ENCODE measurements at regions not wholly inside any gene's neighbourhood (a gene's known extent, or its start where the extent isn't known, plus 50 kb on each side); places are given as distances from the start of the nearest gene placed in this dataset.
A peak's percentile ranks its signal among the peaks of the same experiment; 100 is the strongest.
"Not testable (repeated sequence)": the region's sequence is repeated elsewhere in the genome, so short reads cannot be mapped to it uniquely, and the experiment has no call there.

DNA sequence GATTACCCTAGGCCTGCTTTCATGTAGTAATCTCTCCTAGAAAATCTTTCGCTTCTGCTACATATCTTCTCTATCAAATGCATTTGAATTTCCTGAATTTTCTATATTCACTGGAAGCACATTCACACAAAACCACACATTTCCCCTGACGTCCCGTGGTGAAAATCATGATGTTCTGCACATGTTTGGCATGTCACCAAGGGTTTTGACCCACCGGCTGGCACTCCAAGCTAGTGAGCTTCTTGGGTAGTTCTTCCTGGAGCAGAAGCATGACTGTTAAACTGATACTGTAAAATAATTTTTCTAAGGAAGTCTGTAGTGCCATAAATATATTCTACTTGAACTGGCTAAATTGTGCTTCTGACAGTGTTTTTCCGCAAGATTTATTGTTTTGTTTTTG is 510.1 kb upstream of the SLC8A1 start:
- DNase-seq: no peak

DNA sequence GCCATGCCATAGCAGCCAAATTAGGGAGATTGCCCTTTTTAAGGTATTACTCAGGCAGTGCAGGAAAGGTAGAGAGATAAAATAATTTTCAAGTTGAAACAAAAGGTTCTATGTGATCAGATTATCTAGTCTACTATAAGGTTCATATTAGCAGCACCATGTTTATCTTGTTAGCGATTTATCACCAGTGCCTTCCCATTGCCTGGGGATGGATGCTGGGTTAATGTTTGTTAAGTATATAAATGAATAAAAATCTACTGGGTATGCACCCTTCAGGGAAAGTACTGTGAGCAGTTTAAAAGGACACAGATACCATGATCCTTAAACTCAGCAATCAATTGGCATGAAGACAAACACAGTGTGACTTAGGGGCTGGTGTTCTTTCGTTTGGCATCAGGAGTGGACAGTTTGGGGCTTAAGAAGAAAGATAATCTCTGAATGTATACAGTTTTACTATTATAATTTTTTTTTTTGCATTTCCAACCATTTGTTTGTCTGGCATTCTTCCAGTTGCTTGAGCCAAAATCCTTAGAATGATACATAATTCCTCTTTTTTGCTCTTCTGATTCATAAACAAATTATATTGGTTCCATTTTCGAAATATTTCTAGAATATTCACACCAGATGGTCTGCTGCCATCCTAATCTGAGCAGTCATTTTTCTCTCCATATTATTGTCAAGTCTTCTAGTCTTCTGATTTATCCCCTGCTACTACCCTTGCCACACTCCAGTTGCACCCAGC is 512.8 kb upstream of the SLC8A1 start:
- no peak for DNase-seq

DNA sequence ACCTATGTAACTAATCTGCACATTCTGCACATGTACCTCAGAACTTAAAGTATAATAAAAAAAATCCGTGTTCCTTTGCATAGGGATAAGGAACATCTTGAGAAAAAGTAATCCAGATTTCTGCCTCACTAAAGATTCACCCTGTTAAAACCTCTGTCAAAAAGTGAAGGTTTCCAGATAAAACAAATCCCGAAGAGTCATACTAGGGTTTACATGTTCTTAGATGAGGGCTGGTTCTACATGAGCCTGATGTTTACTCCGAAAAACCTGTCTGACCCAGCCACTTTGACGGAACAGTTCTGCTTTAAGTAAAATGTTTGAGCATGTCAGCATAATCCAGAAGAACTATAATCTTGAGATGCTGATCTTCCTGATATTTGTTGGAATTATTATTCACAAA is 515.6 kb upstream of the SLC8A1 start:
- no peak for DNase-seq

DNA sequence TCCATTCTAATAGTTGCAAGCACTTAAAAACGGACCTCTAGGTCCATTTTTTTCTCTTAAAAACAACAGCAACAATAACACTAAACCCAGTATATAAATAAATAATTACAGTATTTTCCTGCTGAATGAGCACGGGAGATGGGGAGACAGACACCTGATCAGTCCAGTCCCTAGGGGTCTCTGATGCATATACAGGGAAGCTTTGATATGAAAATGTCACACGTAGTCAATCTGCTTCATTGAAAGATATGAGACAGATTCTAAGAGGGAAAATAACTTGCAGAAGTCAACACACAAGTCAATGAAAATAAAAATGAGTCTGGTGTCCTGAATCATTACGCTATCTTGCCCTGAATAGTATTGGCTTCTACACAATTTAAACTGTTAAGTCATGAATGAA is 523.3 kb upstream of the SLC8A1 start:
- DNase-seq: no peak

DNA sequence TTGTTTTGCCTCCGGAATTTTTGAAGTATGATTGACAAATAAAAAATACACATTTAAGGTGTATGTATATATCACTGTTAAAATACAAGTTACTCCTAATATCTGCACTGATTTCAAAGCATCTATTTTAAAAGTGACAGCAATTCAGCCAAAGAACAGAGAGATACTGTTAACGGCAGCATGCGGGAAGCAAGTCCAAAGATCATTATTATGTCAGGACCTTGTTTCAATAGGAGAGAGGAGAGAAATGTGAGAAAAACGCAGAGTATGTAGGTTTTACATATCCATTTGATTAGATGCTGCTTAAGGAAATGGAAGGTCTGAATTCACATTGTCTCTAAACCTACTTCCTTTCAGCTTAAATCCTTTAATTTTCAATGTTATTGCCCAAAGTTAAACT is 545.5 kb upstream of the SLC8A1 start:
- DNase-seq: no peak

DNA sequence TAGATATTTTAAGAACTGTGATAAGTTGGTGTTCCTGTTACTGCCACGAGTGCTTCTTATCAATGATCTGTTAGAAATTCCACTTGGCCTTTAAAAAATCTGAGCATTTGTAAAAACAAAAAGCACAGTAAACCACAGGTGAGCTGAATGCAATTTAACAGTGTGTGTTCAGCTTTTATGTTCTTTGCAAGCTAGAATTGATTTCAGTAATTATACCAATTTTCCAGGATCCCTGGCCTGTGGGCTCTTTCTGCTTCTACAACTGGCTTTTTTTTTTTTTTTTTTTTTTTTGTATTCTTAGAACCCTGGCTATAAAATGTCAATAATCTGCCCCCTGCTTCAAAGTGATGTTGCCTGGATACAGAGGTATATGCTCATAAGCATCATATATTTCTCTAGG is 548.5 kb upstream of the SLC8A1 start:
- no peak for DNase-seq

DNA sequence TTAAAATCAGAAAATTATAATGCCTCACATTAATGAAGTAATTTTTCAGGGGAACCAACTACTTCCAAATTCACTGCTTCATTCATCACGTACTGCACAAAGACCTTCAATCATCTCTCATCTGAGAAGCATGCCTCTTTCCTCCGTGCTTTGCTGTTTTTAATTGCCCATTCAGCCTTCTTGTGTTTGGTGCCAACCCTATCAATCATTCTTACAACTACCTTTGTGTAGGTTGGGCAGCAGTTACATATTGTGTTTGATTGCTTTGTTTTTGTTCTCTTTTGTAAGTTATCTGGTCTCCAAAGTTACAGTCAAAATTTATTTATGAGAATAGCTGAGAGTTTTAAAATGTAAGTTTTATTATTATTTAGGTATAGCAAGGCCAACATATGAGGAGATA is 549.0 kb upstream of the SLC8A1 start:
- DNase-seq: no peak

DNA sequence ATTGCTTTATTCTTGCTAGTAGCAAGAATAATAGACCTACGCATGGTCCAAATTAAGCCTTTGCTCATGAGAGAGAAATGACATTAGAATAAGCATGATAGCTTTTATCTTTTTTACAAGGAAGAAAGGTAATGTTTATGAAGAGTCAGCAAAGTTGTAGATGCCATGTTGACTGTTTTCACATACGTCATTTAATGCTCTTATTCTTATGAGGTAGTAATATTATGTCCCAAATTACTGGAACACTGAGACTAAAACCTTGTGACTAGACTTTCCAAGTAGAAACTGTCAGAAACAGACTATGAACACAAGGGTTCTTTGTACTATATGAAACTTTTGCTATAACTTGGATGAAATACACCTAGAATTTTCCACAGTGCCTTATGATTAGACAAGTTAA is 552.8 kb upstream of the SLC8A1 start:
- no peak for DNase-seq

DNA sequence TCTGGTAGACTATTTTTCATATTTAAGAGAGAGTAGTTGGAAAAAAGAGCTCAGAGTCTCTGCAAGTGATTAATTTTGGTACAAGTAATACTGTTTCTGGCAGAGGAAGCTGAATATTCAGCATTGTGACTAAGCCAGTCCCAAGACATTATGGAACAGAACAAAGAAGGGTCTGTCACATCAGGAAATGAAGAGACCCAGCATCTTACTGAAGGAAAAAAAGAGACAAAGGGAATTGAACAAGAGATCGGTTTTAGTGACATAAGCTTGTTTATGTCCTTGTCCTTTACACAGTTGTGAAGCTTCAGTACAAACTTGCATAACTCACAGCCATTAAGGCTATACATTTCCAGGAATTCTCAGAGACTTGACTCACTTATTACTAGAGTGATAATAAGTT is 568.5 kb upstream of the SLC8A1 start:
- DNase-seq: no peak

DNA sequence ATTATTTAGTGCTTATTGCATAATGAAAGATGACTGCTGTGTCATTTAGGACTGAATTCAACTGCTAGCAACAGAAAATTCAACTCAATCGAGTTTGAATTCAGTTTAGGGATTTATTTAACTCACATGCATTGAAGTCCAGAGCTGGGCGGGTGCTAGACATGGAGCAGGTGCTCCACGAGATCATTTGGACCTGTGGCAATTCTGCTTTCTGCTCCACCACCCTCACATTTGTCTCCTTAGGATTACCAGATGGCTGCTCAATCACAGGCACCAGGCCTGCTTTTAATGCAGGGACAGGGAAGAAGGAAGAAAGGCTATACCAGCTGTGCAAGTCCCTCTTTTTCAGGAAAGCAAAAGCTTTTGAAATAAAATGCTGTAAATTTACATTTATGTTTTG is 572.9 kb upstream of the SLC8A1 start:
- no peak for DNase-seq

DNA sequence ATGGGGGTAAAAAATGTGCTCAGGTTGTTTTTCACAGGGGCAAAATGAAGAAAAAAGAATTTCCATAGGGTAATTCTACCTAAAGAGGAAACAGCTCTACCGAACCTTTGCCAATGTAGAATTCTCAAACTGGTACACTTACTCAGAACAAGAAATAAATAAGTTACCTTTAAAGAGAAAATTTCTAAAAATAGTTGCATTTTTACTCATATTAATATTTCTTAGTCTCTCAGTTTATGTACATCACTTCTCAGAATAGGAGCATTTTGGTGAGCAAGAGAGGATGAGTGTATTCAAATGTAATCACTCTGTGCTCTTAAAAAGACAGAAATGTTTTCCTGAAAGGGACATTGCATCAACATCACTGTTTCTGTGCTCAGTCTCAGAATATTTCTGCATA is 574.7 kb upstream of the SLC8A1 start:
- no peak for DNase-seq

DNA sequence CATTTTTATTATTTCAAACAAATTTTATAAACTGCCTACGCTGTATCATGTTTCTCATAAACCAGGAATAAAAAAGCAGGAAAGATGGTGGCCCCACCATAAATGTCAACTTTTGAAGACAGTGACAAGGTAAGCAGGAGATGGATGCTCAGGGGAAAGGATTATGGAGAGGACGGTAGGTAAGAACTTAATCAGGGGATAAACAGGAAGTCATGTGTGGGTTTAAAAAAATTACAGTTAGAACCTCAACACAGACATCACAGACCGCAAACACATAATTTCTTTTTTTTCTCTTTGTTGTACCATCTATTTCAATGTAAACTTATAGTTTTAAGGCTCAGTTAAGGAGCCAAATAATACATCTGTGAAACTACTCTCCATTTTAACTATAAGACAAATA is 575.2 kb upstream of the SLC8A1 start:
- no peak for DNase-seq

DNA sequence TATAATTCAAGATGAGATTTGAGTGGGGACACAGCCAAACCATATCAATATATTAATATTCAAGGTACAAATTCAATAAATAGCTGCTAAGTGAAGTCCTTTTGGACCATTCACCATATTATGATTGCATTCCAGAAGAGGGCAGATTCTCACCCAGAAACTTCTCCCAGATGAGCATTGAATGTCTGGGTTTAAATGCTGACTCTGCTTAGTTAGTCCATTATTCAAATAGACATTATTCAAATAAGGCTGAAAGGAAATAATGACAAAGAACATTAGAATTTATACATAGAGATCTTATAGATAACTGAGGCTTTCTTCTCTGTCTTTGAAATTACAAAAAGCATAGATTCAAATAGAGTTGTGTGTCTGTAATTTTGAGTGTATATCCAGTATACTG is 579.4 kb upstream of the SLC8A1 start:
- DNase-seq: no peak

DNA sequence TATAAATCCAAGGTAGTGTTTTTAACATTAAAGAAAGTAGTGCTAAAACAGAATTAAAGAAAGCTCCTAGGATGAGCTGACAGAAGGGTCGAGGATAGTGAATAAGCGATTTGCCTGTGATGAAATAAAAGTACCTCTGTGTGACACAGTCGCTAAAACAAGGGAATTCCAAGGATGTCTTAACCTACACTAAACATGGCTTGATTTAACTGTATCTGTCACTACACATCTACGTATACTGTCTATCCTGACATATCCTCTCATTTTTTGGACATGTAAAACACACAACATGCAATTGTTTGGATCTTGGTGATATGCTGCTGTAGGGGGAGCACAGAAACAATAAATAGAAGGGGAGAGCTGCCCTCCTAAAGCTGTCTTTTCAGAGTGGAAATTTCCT is 580.8 kb upstream of the SLC8A1 start:
- no peak for DNase-seq

DNA sequence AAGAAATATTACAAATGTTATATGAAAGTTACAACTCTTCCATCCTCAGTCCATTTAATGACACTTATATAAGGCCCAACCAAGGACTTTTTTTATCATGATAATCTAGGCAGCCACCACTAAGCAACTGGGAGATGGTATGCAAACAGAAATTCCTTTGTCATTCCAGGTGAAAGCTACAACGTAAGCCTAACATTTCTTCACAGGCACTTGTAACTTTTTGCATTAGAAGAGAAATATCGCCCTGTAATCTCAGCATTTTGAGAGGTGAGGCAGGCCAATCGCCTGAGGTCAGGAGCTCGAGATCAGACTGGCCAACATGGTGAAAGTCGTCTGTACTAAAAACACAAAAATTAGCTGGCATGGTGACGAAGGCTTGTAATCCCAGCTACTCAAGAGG is 581.2 kb upstream of the SLC8A1 start:
- DNase-seq: no peak

DNA sequence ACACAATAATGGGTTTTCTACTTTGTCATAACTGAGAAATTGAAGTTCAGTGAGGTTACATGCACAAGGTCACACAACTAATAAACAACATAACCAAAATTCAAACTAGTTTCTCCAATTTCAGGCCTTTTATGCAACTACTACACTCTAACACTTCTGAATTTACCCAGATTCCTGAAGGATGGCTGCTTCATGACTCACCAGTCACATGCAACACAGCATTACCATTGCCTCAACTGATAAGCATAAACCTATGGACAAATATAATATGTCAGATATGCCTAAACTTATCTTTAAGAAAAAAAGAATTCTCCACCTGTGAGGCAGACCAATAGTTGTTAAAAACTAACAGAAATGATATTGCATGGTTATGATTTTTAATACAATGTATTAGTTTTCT is 586.5 kb upstream of the SLC8A1 start:
- no peak for DNase-seq

DNA sequence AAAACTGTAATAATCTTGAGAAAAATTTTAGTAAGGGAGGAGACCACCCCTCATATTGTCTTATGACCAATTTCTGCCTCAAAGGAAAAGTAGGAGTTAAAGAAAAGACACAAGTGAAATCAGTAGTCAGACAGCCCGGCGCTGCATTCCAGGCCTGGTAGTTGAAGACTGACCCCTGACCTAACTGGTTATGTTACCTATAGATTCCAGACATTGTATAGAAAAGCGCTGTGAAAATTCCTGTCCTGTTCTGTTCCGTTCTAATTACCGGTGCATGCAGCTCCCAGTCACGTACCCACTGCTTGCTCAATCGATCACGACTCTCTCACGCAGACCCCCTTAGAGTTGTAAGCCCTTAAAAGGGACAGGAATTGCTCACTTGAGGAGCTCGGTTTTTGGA is 587.9 kb upstream of the SLC8A1 start:
- DNase-seq: not testable (repeated sequence)

DNA sequence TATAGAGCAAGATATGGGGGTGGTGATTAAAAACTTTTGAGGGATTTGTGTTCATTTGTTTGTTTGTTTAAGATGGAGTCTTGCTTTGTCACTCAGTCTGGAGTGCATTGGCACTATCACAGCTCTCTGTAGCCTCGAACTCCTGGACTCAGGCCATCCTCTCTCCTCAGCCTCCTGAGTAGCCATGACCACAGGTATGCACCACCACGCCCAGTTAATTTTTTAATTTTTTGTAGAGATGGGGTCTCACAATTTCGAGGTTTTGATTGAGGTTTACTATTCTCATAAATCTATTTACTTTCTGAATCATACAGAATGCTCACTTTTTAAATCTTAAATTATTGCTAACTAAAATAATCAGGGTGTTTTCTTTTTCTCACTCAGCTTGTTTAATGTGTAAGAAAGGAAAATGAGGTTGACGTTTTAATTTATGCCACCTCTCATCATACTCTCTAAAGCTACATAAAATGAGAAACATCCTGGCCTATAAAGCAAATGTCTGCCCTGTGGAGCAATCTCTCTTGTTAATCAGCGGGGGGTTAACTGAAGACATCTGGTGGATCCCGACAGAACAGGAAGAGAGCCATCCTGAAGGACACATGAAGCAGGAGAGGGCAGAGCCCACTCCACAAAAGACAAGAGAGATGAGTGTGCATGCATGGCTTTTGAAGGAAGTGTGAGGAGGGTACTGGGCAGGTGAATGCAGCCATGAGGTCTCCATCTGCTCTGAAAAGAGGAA is 589.1 kb upstream of the SLC8A1 start:
- DNase-seq: no peak

DNA sequence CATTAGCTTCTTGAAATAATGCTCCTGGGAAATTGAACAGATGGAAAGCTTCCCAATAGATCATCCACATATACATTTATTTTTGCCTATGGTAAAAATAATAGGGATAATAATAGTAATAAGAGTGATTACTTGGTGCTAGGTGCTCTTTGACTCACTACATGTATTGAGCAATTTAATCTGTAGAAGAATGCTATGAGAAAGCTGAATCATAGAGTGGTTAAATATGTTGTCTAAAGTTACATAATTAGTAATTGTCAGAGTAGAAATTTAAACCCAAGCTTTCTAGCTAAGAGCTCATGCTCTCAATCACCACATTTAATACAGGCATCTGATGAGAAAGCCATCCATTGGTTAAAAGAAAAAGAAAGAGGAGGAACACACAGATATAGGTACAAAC is 590.5 kb upstream of the SLC8A1 start:
- DNase-seq: no peak

DNA sequence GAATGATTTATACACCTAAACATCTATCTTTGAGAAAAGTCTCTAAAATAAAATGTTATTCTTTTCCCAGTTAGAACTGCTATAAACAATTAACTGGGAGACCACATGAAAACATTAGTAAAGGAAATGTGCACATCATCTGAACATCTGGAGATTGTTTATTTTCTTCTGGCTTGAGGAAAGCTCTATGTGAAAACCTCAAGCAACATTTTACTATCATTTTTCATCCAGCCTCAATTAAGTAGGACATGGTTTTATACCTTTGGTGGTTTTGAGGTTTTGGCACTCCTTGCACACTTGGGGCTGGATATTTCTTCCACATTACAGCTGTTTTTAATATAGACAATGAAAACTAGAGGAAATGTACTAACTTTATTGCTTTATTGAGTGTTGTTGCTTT is 609.5 kb upstream of the SLC8A1 start:
- DNase-seq: no peak

DNA sequence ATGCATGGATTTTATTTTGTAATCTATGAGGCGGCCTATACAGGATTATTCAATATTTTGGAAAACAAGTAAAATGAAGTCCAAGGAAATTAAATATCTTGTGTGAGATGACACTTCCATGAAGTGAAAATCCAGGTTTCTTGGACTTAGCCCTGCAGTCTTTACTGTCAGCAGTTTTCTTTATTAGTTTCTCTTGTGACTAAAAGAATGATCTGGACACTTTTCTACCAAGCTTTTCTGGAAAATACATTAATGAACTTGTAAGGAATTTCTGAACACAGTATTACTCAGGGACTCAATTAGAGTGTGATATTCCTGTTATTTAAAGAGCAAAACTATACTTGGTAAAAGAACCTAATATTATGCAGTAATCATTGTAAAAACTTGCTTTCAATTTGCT is 610.4 kb upstream of the SLC8A1 start:
- DNase-seq: no peak

DNA sequence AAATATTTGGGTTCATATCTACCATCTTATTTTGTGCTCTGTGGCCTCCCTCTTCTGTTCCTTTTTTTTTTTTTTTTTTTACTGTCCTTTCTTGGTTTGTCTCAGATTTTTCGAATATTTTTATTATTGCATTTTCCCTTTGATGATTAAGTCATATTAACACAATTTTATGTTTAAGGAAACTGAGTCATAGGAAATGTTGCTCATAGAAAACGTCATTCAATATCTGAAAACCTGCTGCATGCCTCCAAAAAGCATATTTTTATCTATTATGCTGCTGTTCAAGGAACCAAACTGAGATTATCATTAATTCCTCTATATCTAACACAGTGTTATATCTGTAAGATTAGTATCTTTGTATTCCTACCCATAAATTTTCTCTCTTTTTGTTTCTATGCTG is 614.3 kb upstream of the SLC8A1 start:
- DNase-seq: no peak

DNA sequence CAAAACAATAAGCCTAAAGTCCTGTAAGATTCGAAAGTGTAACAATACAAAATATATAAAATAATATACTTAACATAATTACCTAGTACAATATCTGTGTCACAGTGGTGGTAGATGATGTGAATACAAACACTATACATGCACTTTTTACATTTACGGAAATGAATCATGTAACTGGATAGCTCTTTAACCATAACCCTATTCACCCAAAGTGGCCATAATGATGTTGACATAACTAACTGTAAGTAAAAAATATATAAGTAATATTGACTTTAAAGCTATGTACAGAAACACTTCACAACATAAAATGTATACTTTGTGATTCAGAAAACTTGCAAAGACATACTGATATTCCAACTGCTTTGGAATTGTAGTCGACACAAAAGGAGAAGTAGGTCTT is 616.9 kb upstream of the SLC8A1 start:
- DNase-seq: peak; percentile 86

DNA sequence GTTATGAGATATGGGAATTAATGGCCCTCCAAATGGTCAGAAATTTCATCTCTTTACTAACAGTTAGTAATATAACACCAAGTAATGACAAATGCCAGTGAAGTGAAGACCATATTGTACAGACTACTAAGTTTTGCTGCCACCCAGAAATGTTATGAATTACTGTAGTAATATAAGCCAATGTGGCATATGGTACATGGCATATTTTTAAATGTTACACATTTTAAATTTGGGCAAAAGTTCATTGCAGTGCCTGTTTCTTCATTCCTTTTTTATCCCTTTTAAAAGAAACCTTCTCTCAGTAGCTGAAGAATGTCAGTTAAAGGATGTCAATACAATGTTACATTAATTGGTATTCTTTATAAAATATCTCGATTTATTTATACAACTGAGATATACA is 626.5 kb upstream of the SLC8A1 start:
- no peak for DNase-seq

DNA sequence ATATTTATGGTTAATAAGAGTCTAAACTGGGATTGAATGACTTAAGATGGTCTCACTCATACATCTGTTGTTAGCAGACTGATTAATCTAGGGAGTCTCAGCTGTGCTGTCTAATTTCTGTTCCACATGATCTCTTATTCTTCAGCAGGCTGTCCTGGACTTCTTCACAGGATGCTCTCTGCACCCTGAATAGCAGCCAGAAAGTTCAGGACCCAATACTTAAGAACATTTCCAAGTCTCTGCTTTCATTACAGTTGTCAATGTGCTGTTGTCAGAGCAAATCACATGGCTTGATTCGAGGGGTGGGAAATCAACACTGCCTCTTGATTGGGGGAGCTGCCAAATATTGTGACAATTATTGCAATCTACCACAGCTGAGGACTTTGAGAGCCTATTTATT is 627.1 kb upstream of the SLC8A1 start:
- no peak for DNase-seq
